ENCODE measurements at regions not wholly inside any gene's neighbourhood (a gene's known extent, or its start where the extent isn't known, plus 50 kb on each side); places are given as distances from the start of the nearest gene placed in this dataset.

GRCh38 chr4:30262379-30262778 is 457.8 kb upstream of the PCDH7 start:
- no peak overlapping the region for H3K27ac ChIP-seq (ENCODE audit: control insufficient read depth, insufficient read depth, low read length)
- DNase-seq (ENCODE audit: low read depth, low spot score) (no peak), FAIRE-seq (no peak)
- no peaks in the 10 kb centered on the region for H3K36me3 ChIP-seq (ENCODE audit: control insufficient read depth in 2 of 2, extremely low read depth in 1 of 2, insufficient read depth in 2 of 2, low read length in 2 of 2)
- no peaks in the 10 kb centered on the region for H3K9me1 ChIP-seq (ENCODE audit: control insufficient read depth, extremely low read depth, insufficient read depth, low read length)
- H3K27me3 ChIP-seq (ENCODE audit: control insufficient read depth, extremely low read depth, insufficient read depth, low read length) = no peaks in the 10 kb centered on the region
- TF ChIP-seq CTCF (optimal IDR thresholded peaks at IDR 0.05 in 1 of 3, IDR thresholded peaks at IDR 0.05 in 1 of 3, conservative IDR thresholded peaks at IDR 0.05 in 1 of 3; ENCODE audit: extremely low read depth in 1 of 3, insufficient read depth in 2 of 3, low read length in 3 of 3) = no peak
- no peak for TF ChIP-seq EZH2 (IDR thresholded peaks at IDR 0.05; ENCODE audit: low read length)
- H3K4me3 ChIP-seq (ENCODE audit: control insufficient read depth in 2 of 3, extremely low read depth in 1 of 3, insufficient read depth in 2 of 3, low read depth in 1 of 3, low read length in 3 of 3) = no peak overlapping the region
- H3K79me2 ChIP-seq (ENCODE audit: control insufficient read depth, insufficient read depth, low read length) = no peaks in the 10 kb centered on the region
- H3K9ac ChIP-seq (ENCODE audit: control insufficient read depth, extremely low read depth, insufficient read depth, low read length) = no peak overlapping the region
- H4K20me1 ChIP-seq (ENCODE audit: control insufficient read depth, extremely low read depth, insufficient read depth, low read length) = no peaks in the 10 kb centered on the region
- H3K9me3 ChIP-seq (ENCODE audit: control insufficient read depth, low read depth, low read length) = no peaks in the 10 kb centered on the region
- no peak overlapping the region for H3K4me2 ChIP-seq (ENCODE audit: control insufficient read depth, extremely low read depth, insufficient read depth, low read depth, low read length)
- no peaks in the 10 kb centered on the region for H3K4me1 ChIP-seq (ENCODE audit: control insufficient read depth, extremely low read depth, insufficient read depth, low read length)
- dilution Hi-C loops (cut with MboI; ENCODE audit: extremely low pct_ligation_motif_present, low sequenced_read_pairs) = no loop called here
- no peak overlapping the region for H2AFZ ChIP-seq (ENCODE audit: control insufficient read depth, low read length)

GRCh38 chr4:30264465-30264864 is 455.7 kb upstream of the PCDH7 start:
- DNase-seq (ENCODE audit: low read depth, low spot score) = no peak
- no peak overlapping the region for H3K4me2 ChIP-seq (ENCODE audit: control insufficient read depth, extremely low read depth, insufficient read depth, low read depth, low read length)
- TF ChIP-seq CTCF (optimal IDR thresholded peaks at IDR 0.05 in 1 of 3, IDR thresholded peaks at IDR 0.05 in 1 of 3, conservative IDR thresholded peaks at IDR 0.05 in 1 of 3; ENCODE audit: extremely low read depth in 1 of 3, insufficient read depth in 2 of 3, low read length in 3 of 3) (no peak), EZH2 (IDR thresholded peaks at IDR 0.05; ENCODE audit: low read length) (no peak)
- no peak for FAIRE-seq
- H3K4me3 ChIP-seq (ENCODE audit: control insufficient read depth in 2 of 3, extremely low read depth in 1 of 3, insufficient read depth in 2 of 3, low read depth in 1 of 3, low read length in 3 of 3) = no peak overlapping the region
- no peaks in the 10 kb centered on the region for H3K36me3 ChIP-seq (ENCODE audit: control insufficient read depth in 2 of 2, extremely low read depth in 1 of 2, insufficient read depth in 2 of 2, low read length in 2 of 2)
- H3K9me3 ChIP-seq (ENCODE audit: control insufficient read depth, low read depth, low read length) = no peaks in the 10 kb centered on the region
- H3K27me3 ChIP-seq (ENCODE audit: control insufficient read depth, extremely low read depth, insufficient read depth, low read length) = no peaks in the 10 kb centered on the region
- H4K20me1 ChIP-seq (ENCODE audit: control insufficient read depth, extremely low read depth, insufficient read depth, low read length) = no peaks in the 10 kb centered on the region
- no peak overlapping the region for H3K9ac ChIP-seq (ENCODE audit: control insufficient read depth, extremely low read depth, insufficient read depth, low read length)
- no peaks in the 10 kb centered on the region for H3K9me1 ChIP-seq (ENCODE audit: control insufficient read depth, extremely low read depth, insufficient read depth, low read length)
- dilution Hi-C loops (cut with MboI; ENCODE audit: extremely low pct_ligation_motif_present, low sequenced_read_pairs) = no loop called here
- H3K4me1 ChIP-seq (ENCODE audit: control insufficient read depth, extremely low read depth, insufficient read depth, low read length) = no peaks in the 10 kb centered on the region
- H3K79me2 ChIP-seq (ENCODE audit: control insufficient read depth, insufficient read depth, low read length) = no peaks in the 10 kb centered on the region
- H3K27ac ChIP-seq (ENCODE audit: control insufficient read depth, insufficient read depth, low read length) = no peak overlapping the region
- no peak overlapping the region for H2AFZ ChIP-seq (ENCODE audit: control insufficient read depth, low read length)

Measured in keratinocyte (primary cell).